ENCODE measurements at regions not wholly inside any gene's neighbourhood (a gene's known extent, or its start where the extent isn't known, plus 50 kb on each side); places are given as distances from the start of the nearest gene placed in this dataset.

DNA sequence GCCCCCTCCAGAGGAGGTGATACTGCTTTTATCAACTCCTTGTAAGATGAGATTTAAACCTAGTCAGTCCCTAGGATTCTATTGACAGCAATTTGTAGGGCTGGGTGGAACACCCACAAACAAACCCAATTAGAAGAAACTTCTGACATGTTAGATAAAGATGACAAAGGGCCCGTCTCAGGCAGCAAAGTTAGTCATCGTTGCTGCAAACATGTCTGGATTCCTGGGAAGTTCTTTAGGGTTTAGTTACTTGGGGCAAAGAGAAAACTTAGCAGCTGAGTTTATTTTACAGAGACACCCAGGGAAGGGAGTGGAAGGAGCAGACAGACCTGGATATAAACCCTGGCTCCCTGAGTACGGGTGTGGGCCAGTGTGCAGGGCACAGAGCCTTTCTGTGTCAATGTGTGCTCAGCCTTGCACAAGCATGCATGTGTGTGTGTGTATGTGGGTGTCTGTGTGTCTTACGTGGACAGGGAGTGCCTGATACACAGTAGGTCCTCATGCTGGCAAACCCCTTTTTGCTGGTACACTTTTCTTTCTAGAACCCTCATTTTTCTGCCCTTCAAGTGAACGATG is 130.0 kb upstream of the STX18 start:
- no peak overlapping the region for H3K4me2 ChIP-seq
- no peaks in the 10 kb centered on the region for H3K9me3 ChIP-seq (ENCODE audit: low read depth)
- H3K4me3 ChIP-seq = no peak overlapping the region
- no peaks in the 10 kb centered on the region for H3K9me2 ChIP-seq (replicated peaks; ENCODE audit: insufficient read depth)
- H3K27me3 ChIP-seq = no peaks in the 10 kb centered on the region
- no peak for DNase-seq (ENCODE audit: low spot score)
- H2AFZ ChIP-seq = no peak overlapping the region
- H3K79me2 ChIP-seq = no peaks in the 10 kb centered on the region
- 40% methylated on average over 5 of the region's 5 CpGs for WGBS (ENCODE audit: low lambda C conversion rate, missing lambda C conversion rate)
- TF ChIP-seq, protein P1, sequence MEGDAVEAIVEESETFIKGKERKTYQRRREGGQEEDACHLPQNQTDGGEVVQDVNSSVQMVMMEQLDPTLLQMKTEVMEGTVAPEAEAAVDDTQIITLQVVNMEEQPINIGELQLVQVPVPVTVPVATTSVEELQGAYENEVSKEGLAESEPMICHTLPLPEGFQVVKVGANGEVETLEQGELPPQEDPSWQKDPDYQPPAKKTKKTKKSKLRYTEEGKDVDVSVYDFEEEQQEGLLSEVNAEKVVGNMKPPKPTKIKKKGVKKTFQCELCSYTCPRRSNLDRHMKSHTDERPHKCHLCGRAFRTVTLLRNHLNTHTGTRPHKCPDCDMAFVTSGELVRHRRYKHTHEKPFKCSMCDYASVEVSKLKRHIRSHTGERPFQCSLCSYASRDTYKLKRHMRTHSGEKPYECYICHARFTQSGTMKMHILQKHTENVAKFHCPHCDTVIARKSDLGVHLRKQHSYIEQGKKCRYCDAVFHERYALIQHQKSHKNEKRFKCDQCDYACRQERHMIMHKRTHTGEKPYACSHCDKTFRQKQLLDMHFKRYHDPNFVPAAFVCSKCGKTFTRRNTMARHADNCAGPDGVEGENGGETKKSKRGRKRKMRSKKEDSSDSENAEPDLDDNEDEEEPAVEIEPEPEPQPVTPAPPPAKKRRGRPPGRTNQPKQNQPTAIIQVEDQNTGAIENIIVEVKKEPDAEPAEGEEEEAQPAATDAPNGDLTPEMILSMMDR (IDR thresholded peaks at IDR 0.05; ENCODE audit: poor library complexity) = no peak
- no peak for TF ChIP-seq EZH2 (IDR thresholded peaks at IDR 0.05; ENCODE audit: borderline replicate concordance)
- peaks cover 14% of the 10 kb centered on the region for H3K4me1 ChIP-seq (ENCODE audit: insufficient read depth)
- no peak overlapping the region for H3K27ac ChIP-seq
- no peaks in the 10 kb centered on the region for H3K36me3 ChIP-seq (replicated peaks; ENCODE audit: insufficient read depth, low read depth)
- no peaks in the 10 kb centered on the region for H4K20me1 ChIP-seq (ENCODE audit: insufficient read depth, poor library complexity, severe bottlenecking)

- no peaks in the 10 kb centered on the region for H3K27me3 ChIP-seq
- no peaks in the 10 kb centered on the region for H3K36me3 ChIP-seq (replicated peaks; ENCODE audit: insufficient read depth, low read depth)
- H3K27ac ChIP-seq = no peak overlapping the region
- H2AFZ ChIP-seq = no peak overlapping the region
- H4K20me1 ChIP-seq (ENCODE audit: insufficient read depth, poor library complexity, severe bottlenecking) = no peaks in the 10 kb centered on the region
- H3K4me3 ChIP-seq = no peak overlapping the region
- H3K9me2 ChIP-seq (replicated peaks; ENCODE audit: insufficient read depth) = no peaks in the 10 kb centered on the region
- H3K4me1 ChIP-seq (ENCODE audit: insufficient read depth) = peaks cover 12% of the 10 kb centered on the region
- WGBS (ENCODE audit: low lambda C conversion rate, missing lambda C conversion rate) = 61% methylated on average over 5 of the region's 5 CpGs
- no peaks in the 10 kb centered on the region for H3K9me3 ChIP-seq (ENCODE audit: low read depth)
- H3K79me2 ChIP-seq = no peaks in the 10 kb centered on the region
- H3K4me2 ChIP-seq = no peak overlapping the region
- DNase-seq (ENCODE audit: low spot score) = no peak
- TF ChIP-seq EZH2phosphoT487 (IDR thresholded peaks at IDR 0.05; ENCODE audit: low read depth, severe bottlenecking, unreplicated experiment) = no peak
- TF ChIP-seq EZH2 (IDR thresholded peaks at IDR 0.05; ENCODE audit: borderline replicate concordance) = no peak
- TF ChIP-seq, protein P1 (IDR thresholded peaks at IDR 0.05; ENCODE audit: poor library complexity) = no peak
Measured at GRCh38 chr4:4670869-4671268, 129.0 kb upstream of the STX18 start.

- Histone ChIP-seq H3K79me2 (no peaks in the 10 kb centered on the region), H3K27me3 (no peaks in the 10 kb centered on the region), H3K9me2 (replicated peaks; ENCODE audit: insufficient read depth) (no peaks in the 10 kb centered on the region), H3K4me1 (ENCODE audit: insufficient read depth) (peaks cover 12% of the 10 kb centered on the region), H3K36me3 (replicated peaks; ENCODE audit: insufficient read depth, low read depth) (no peaks in the 10 kb centered on the region), H3K4me3 (no peak overlapping the region), H3K4me2 (peak overlapping the region; percentile 14), H3K9me3 (ENCODE audit: low read depth) (no peaks in the 10 kb centered on the region), H3K27ac (no peak overlapping the region), H4K20me1 (ENCODE audit: insufficient read depth, poor library complexity, severe bottlenecking) (no peaks in the 10 kb centered on the region), H2AFZ (no peak overlapping the region)
- no peak for DNase-seq (ENCODE audit: low spot score)
- TF ChIP-seq EZH2phosphoT487 (IDR thresholded peaks at IDR 0.05; ENCODE audit: low read depth, severe bottlenecking, unreplicated experiment) (no peak), EZH2 (IDR thresholded peaks at IDR 0.05; ENCODE audit: borderline replicate concordance) (no peak)
- TF ChIP-seq, protein P1 (IDR thresholded peaks at IDR 0.05; ENCODE audit: poor library complexity) = no peak
- WGBS (ENCODE audit: low lambda C conversion rate, missing lambda C conversion rate) = 66% methylated on average over 15 of the region's 15 CpGs
Measured at GRCh38 chr4:4668355-4669210, 126.7 kb upstream of the STX18 start.

All from hepatocyte (in vitro differentiated cells).